PC-9 (cell line): ENCODE measurements at regions not wholly inside any gene's neighbourhood (a gene's known extent, or its start where the extent isn't known, plus 50 kb on each side); places are given as distances from the start of the nearest gene placed in this dataset.

ENCODE experiments used
- BruUV-seq: library from RNA; stranded (reverse); fragments of 400-500 nt; replicated peaks from 2 replicates; lab custom pipeline; 2021; lab: Mats Ljungman, UMichigan
- CTCF ChIA-PET: fragments of 300-600 bp; sonication (Branson Sonifier 250); formaldehyde crosslinking; loops from one replicate; lab custom pipeline; 2022; ENCODE audit warnings: antibody characterized with exemption; lab: Charles Lee
- POLR2A ChIA-PET: fragments of 300-600 bp; sonication (Branson Sonifier 250); formaldehyde crosslinking; loops from one replicate; lab custom pipeline; 2022; ENCODE audit warnings: antibody characterized with exemption; ENCODE audit not compliant: unreplicated experiment; lab: Charles Lee
- DNase-seq, 2 experiments: peaks; one replicate each; pipeline versions ENCODE4 v3.0.0 to v3.0.0-alpha.2; 2015 to 2022; ENCODE audit warnings: mixed read lengths in 1 of 2
- H2AFZ ChIP-seq: fragments of 200-600 bp; sonication (generic); 2 replicates; pipeline ENCODE4 v1.8.1; 2017; ENCODE audit warnings: antibody characterized with exemption
- H3F3A ChIP-seq: fragments of 200-600 bp; sonication (generic); 2 replicates; pipeline ENCODE4 v1.8.1; 2017; ENCODE audit warnings: antibody characterized with exemption, mild to moderate bottlenecking, low read depth; ENCODE audit not compliant: insufficient read depth
- H3K27ac ChIP-seq: fragments of 200-600 bp; sonication (generic); 2 replicates; pipeline ENCODE4 v1.6.1; 2016; ENCODE audit warnings: mixed run types
- H3K27me3 ChIP-seq: fragments of 200-600 bp; sonication (generic); 2 replicates; pipeline ENCODE4 v1.6.1; 2016; ENCODE audit warnings: low read depth, mixed run types; ENCODE audit not compliant: insufficient read depth
- H3K36me3 ChIP-seq: fragments of 200-600 bp; sonication (generic); 2 replicates; pipeline ENCODE4 v1.6.1; 2016; ENCODE audit warnings: low read depth, mixed run types
- H3K4me1 ChIP-seq: fragments of 200-600 bp; sonication (generic); replicated peaks from 2 replicates; pipeline ENCODE4 v1.6.1; 2016; ENCODE audit warnings: mixed run types; ENCODE audit not compliant: insufficient read depth
- H3K4me2 ChIP-seq: fragments of 200-600 bp; sonication (generic); 2 replicates; pipeline ENCODE4 v1.6.1; 2017; ENCODE audit warnings: mixed run types
- H3K4me3 ChIP-seq: fragments of 200-600 bp; sonication (generic); 2 replicates; pipeline ENCODE4 v1.6.1; 2016; ENCODE audit warnings: mixed run types
- H3K79me2 ChIP-seq: fragments of 200-600 bp; sonication (generic); 2 replicates; pipeline ENCODE4 v1.6.1; 2017; ENCODE audit warnings: low read depth, mixed run types
- H3K9me2 ChIP-seq: fragments of 200-600 bp; sonication (generic); 2 replicates; pipeline ENCODE4 v1.8.1; 2017; ENCODE audit warnings: mild to moderate bottlenecking; ENCODE audit not compliant: insufficient read depth
- H3K9me3 ChIP-seq: fragments of 200-600 bp; sonication (generic); 2 replicates; pipeline ENCODE4 v1.8.1; 2016; ENCODE audit warnings: low read depth; ENCODE audit not compliant: insufficient read depth
- H4K20me1 ChIP-seq: fragments of 200-600 bp; sonication (generic); 2 replicates; pipeline ENCODE4 v1.8.1; 2017; ENCODE audit not compliant: insufficient read depth
- EZH2 ChIP-seq: fragments of 200-600 bp; sonication (generic); IDR thresholded peaks from 2 replicates; pipeline ENCODE4 v1.8.0; 2017; ENCODE audit warnings: antibody characterized with exemption, low read depth
- intact Hi-C: fragments of 100-400 bp; cut with micrococcal nuclease; formaldehyde crosslinking; loops from one replicate; pipeline ENCODE4 v1.10.0; 2022; ENCODE audit not compliant: unreplicated experiment
- TF ChIP-seq, protein P1 (sequence below): fragments of 200-600 bp; sonication (generic); conservative IDR thresholded peaks from 2 replicates; pipeline ENCODE4 v1.6.1; 2017; ENCODE audit warnings: mixed run types, antibody characterized with exemption, mild to moderate bottlenecking, moderate library complexity

DNA sequence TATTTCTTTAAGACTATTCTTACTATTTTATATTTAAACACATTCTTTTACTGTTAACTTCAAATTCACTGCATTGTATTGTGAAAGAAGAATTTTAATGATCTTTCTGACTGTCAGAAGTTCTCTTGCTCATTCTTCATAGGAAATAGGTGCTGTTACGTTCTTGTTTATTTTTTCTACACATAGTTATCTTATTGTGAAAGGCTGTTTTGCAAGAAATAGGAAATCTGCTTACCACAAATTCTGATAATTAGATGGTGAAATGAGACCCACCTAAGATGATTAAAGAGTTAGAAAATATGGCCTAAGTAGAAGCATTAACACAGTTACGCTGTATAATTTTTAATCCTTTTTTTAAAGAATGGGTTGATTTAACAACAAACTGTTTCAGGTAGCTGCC is 316.1 kb upstream of the ZFP42 start:
- no peak for DNase-seq
- Histone ChIP-seq H3K4me3 (no peak overlapping the region), H3K27ac (no peak overlapping the region), H3K79me2 (0 out of 2 replicates have a peak, but pooled peaks cover 5% of the 10 kb centered on the region), H3K27me3 (no peaks in the 10 kb centered on the region), H3K4me2 (no peak overlapping the region), H2AFZ (no peak overlapping the region), H3K9me2 (no peaks in the 10 kb centered on the region), H4K20me1 (no peaks in the 10 kb centered on the region), H3K4me1 (no peaks in the 10 kb centered on the region), H3K36me3 (no peaks in the 10 kb centered on the region), H3K9me3 (no peaks in the 10 kb centered on the region), H3F3A (no peaks in the 10 kb centered on the region)
- intact Hi-C loops = no loop called here
- ChIA-PET POLR2A (no interaction called here), CTCF (no interaction called here)
- no TSS peak for BruUV-seq
- no peak for TF ChIP-seq EZH2
- TF ChIP-seq, protein P1, sequence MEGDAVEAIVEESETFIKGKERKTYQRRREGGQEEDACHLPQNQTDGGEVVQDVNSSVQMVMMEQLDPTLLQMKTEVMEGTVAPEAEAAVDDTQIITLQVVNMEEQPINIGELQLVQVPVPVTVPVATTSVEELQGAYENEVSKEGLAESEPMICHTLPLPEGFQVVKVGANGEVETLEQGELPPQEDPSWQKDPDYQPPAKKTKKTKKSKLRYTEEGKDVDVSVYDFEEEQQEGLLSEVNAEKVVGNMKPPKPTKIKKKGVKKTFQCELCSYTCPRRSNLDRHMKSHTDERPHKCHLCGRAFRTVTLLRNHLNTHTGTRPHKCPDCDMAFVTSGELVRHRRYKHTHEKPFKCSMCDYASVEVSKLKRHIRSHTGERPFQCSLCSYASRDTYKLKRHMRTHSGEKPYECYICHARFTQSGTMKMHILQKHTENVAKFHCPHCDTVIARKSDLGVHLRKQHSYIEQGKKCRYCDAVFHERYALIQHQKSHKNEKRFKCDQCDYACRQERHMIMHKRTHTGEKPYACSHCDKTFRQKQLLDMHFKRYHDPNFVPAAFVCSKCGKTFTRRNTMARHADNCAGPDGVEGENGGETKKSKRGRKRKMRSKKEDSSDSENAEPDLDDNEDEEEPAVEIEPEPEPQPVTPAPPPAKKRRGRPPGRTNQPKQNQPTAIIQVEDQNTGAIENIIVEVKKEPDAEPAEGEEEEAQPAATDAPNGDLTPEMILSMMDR = no peak

DNA sequence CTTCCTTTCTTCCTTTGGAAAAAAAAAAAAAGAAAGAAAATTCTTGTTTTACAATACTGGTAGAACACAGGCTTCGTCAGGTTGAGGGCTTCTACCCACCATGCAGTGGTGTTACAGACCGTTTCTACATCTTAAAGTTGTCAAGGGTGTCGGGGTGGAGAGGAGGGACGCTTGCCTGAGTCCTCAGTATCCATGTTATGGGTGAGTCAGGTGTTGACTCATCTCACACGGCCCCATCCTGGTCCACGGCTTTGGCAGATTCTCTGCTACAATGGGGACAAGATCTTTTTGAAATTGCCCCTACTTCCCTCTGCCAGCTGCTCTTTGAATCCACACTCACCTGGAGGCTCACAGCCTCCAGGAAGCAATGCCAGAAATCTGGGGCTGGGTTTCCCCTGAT is 310.3 kb upstream of the ZFP42 start:
- Histone ChIP-seq H3K4me2 (no peak overlapping the region), H3K4me3 (no peak overlapping the region), H3F3A (no peaks in the 10 kb centered on the region), H3K9me3 (no peaks in the 10 kb centered on the region), H2AFZ (no peak overlapping the region), H3K27ac (no peak overlapping the region), H3K9me2 (no peaks in the 10 kb centered on the region), H3K4me1 (no peaks in the 10 kb centered on the region), H3K79me2 (no peaks in the 10 kb centered on the region), H3K36me3 (no peaks in the 10 kb centered on the region), H4K20me1 (no peaks in the 10 kb centered on the region), H3K27me3 (no peaks in the 10 kb centered on the region)
- intact Hi-C loops = no loop called here
- no peak for DNase-seq
- ChIA-PET CTCF (no interaction called here), POLR2A (no interaction called here)
- no TSS peak for BruUV-seq
- TF ChIP-seq, protein P1 = no peak
- no peak for TF ChIP-seq EZH2

DNA sequence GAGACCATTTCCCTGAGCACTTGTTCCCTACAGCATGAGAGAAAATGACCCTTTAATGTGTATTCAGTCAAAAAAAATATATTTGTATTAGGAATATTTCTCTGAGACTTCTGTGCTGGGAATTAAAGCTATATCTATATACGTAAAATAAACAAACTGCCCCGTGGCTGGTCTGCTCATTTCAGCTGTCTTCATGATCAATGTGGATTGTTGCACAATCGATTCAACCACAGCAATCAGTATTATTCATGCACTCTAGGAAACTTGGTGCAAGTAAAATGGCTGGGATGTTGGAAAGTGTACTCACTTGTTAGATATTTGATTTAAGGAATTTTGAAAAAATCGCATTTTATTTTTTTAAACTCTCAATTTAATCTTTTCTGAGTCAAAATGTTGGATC is 307.9 kb upstream of the ZFP42 start:
- Histone ChIP-seq H3K27ac (no peak overlapping the region), H3K4me2 (no peak overlapping the region), H3F3A (no peaks in the 10 kb centered on the region), H4K20me1 (no peaks in the 10 kb centered on the region), H3K9me3 (no peaks in the 10 kb centered on the region), H3K4me3 (no peak overlapping the region), H3K36me3 (no peaks in the 10 kb centered on the region), H3K79me2 (no peaks in the 10 kb centered on the region), H3K9me2 (no peaks in the 10 kb centered on the region), H3K27me3 (no peaks in the 10 kb centered on the region), H3K4me1 (no peaks in the 10 kb centered on the region), H2AFZ (no peak overlapping the region)
- DNase-seq = no peak
- TF ChIP-seq, protein P1 = no peak
- no peak for TF ChIP-seq EZH2
- no TSS peak for BruUV-seq
- intact Hi-C loops = no loop called here
- ChIA-PET POLR2A (no interaction called here), CTCF (no interaction called here)
